IMR-90 (cell line): ENCODE measurements at regions not wholly inside any gene's neighbourhood (a gene's known extent, or its start where the extent isn't known, plus 50 kb on each side); places are given as distances from the start of the nearest gene placed in this dataset.
"Not testable (repeated sequence)": the region's sequence is repeated elsewhere in the genome, so short reads cannot be mapped to it uniquely, and the experiment has no call there.

Experiments used
- ATAC-seq: fragments of 200-7000 bp; cut with Tn5 transposase; 2 replicates; pipeline ENCODE4 v1.9.1; 2020; ENCODE audit warnings: low read depth, mild to moderate bottlenecking, moderate library complexity
- BruUV-seq: library from RNA; stranded (reverse); fragments of 400-500 nt; replicated peaks from 2 replicates; lab custom pipeline; 2021; lab: Mats Ljungman, UMichigan
- CTCF ChIA-PET: fragments of 300-600 bp; formaldehyde crosslinking; extraction: SDS; loops from one replicate; lab custom pipeline; 2021; ENCODE audit warnings: antibody characterized with exemption; lab: Yijun Ruan, JAX
- POLR2A ChIA-PET: fragments of 300-600 bp; sonication (Branson Sonifier 250); formaldehyde crosslinking; loops from one replicate; lab custom pipeline; 2022; ENCODE audit warnings: antibody characterized with exemption; ENCODE audit not compliant: unreplicated experiment; lab: Charles Lee
- DNase-seq: peaks from one replicate; pipeline ENCODE4 v3.0.0; 2013
- H2AFZ ChIP-seq: replicated peaks from 2 replicates; pipeline ENCODE3; 2013; ENCODE audit warnings: low read length, mild to moderate bottlenecking; ENCODE audit not compliant: poor library complexity
- H2AK5ac ChIP-seq: 2 replicates; pipeline ENCODE4 v1.6.1; 2013; ENCODE audit warnings: low read depth, low read length, inconsistent platforms
- H2AK9ac ChIP-seq: replicated peaks from 2 replicates; pipeline ENCODE3; 2013; ENCODE audit warnings: mild to moderate bottlenecking, low read depth, low read length, moderate library complexity; ENCODE audit not compliant: poor library complexity
- H2BK120ac ChIP-seq: 2 replicates; pipeline ENCODE4 v1.6.1; 2013; ENCODE audit warnings: low read depth, low read length, inconsistent platforms
- H2BK15ac ChIP-seq: 3 replicates; pipeline ENCODE4 v1.6.1; 2013; ENCODE audit warnings: low read depth, low read length, inconsistent platforms
- H2BK20ac ChIP-seq: 2 replicates; pipeline ENCODE4 v1.6.1; 2013; ENCODE audit warnings: low read depth, mild to moderate bottlenecking, inconsistent platforms, low read length, moderate library complexity
- H2BK5ac ChIP-seq: 2 replicates; pipeline ENCODE4 v1.6.1; 2013; ENCODE audit warnings: mild to moderate bottlenecking, low read depth, low read length, inconsistent platforms; ENCODE audit not compliant: poor library complexity, severe bottlenecking
- H3K14ac ChIP-seq: replicated peaks from 2 replicates; pipeline ENCODE4 v1.6.1; 2013; ENCODE audit warnings: low read depth, low read length, inconsistent platforms
- H3K18ac ChIP-seq: 2 replicates; pipeline ENCODE4 v1.6.1; 2013; ENCODE audit warnings: low read depth, low read length, control low read depth
- H3K23ac ChIP-seq: 2 replicates; pipeline ENCODE4 v1.6.1; 2013; ENCODE audit warnings: low read depth, low read length, inconsistent platforms
- H3K27ac ChIP-seq: 2 replicates; pipeline ENCODE4 v1.5.1; 2013; ENCODE audit warnings: mild to moderate bottlenecking, control low read depth, low read length; ENCODE audit not compliant: insufficient read depth
- H3K27me3 ChIP-seq: 2 replicates; pipeline ENCODE4 v1.6.1; 2013; ENCODE audit warnings: low read length; ENCODE audit not compliant: control insufficient read depth, insufficient read depth
- H3K36me3 ChIP-seq: 2 replicates; pipeline ENCODE4 v1.6.1; 2013; ENCODE audit warnings: low read length, mixed read lengths; ENCODE audit not compliant: control insufficient read depth, insufficient read depth
- H3K4ac ChIP-seq: 2 replicates; pipeline ENCODE4 v1.6.1; 2013; ENCODE audit warnings: low read depth, low read length, inconsistent platforms
- H3K4me1 ChIP-seq: 2 replicates; pipeline ENCODE4 v1.6.1; 2013; ENCODE audit warnings: low read length, mixed read lengths; ENCODE audit not compliant: control insufficient read depth, insufficient read depth
- H3K4me2 ChIP-seq: 2 replicates; pipeline ENCODE4 v1.6.1; 2013; ENCODE audit warnings: low read depth, mild to moderate bottlenecking, control low read depth, low read length, moderate library complexity
- H3K4me3 ChIP-seq: 2 replicates; pipeline ENCODE4 v1.5.1; 2013; ENCODE audit warnings: low read depth, mild to moderate bottlenecking, control low read depth, low read length, moderate library complexity; ENCODE audit not compliant: insufficient read depth
- H3K56ac ChIP-seq: 2 replicates; pipeline ENCODE4 v1.6.1; 2013; ENCODE audit warnings: low read length, inconsistent platforms; ENCODE audit not compliant: insufficient read depth; ENCODE audit errors: extremely low read depth
- H3K79me1 ChIP-seq, 2 experiments: 2 replicates each; pipeline ENCODE4 v1.6.1; 2013; ENCODE audit warnings: low read length in 2 of 2, inconsistent platforms in 1 of 2, low read depth in 1 of 2
- H3K9ac ChIP-seq: 2 replicates; pipeline ENCODE4 v1.6.1; 2013; ENCODE audit warnings: low read depth, low read length, control low read depth
- H3K9me1 ChIP-seq: 2 replicates; pipeline ENCODE4 v1.6.1; 2013; ENCODE audit warnings: low read length, inconsistent platforms; ENCODE audit not compliant: insufficient read depth
- H3K9me3 ChIP-seq: 2 replicates; pipeline ENCODE4 v1.6.1; 2013; ENCODE audit warnings: low read length; ENCODE audit not compliant: control insufficient read depth, insufficient read depth
- H4K20me1 ChIP-seq: 2 replicates; pipeline ENCODE4 v1.6.1; 2013; ENCODE audit warnings: low read length, inconsistent platforms; ENCODE audit not compliant: insufficient read depth
- H4K5ac ChIP-seq: 2 replicates; pipeline ENCODE4 v1.6.1; 2013; ENCODE audit warnings: mild to moderate bottlenecking, low read depth, low read length, control low read depth
- H4K8ac ChIP-seq, 2 experiments: 2 replicates each; pipeline ENCODE4 v1.6.1; 2013; ENCODE audit warnings: low read depth in 2 of 2, low read length in 2 of 2, control low read depth in 1 of 2, inconsistent platforms in 1 of 2
- H4K91ac ChIP-seq: 2 replicates; pipeline ENCODE4 v1.6.1; 2013; ENCODE audit warnings: low read depth, low read length, inconsistent platforms; ENCODE audit not compliant: insufficient read depth
- FOS ChIP-seq: fragments of 150-350 bp; IDR thresholded peaks from 2 replicates; pipeline ENCODE4 v1.6.1; 2016; ENCODE audit warnings: low read depth, low read length
- WGBS, 2 experiments: methylation state at CpG; one replicate each; pipeline versions ENCODE4 v1.1.5 to v1.1.7; 2013; ENCODE audit warnings: missing lambda C conversion rate in 2 of 2; ENCODE audit not compliant: insufficient read length in 1 of 2; ENCODE audit errors: extremely low coverage in 2 of 2; 5-methylcytosine and 5-hydroxymethylcytosine counted together
- dilution Hi-C: fragments of 300-500 bp; cut with HindIII; formaldehyde crosslinking; loops from one replicate; pipeline ENCODE4 v1.14.3; 2018; ENCODE audit warnings: low sequenced_read_pairs; ENCODE audit not compliant: unreplicated experiment
- in situ Hi-C: fragments of 300-500 bp; cut with MboI; formaldehyde crosslinking; loops from 3 replicates; pipeline ENCODE4 v1.14.3; 2019; ENCODE audit warnings: low sequenced_read_pairs, inconsistent platforms, mixed read lengths
- intact Hi-C: fragments of 100-400 bp; cut with micrococcal nuclease; formaldehyde crosslinking; loops from 2 replicates; pipeline ENCODE4 v1.10.0; 2022

DNA sequence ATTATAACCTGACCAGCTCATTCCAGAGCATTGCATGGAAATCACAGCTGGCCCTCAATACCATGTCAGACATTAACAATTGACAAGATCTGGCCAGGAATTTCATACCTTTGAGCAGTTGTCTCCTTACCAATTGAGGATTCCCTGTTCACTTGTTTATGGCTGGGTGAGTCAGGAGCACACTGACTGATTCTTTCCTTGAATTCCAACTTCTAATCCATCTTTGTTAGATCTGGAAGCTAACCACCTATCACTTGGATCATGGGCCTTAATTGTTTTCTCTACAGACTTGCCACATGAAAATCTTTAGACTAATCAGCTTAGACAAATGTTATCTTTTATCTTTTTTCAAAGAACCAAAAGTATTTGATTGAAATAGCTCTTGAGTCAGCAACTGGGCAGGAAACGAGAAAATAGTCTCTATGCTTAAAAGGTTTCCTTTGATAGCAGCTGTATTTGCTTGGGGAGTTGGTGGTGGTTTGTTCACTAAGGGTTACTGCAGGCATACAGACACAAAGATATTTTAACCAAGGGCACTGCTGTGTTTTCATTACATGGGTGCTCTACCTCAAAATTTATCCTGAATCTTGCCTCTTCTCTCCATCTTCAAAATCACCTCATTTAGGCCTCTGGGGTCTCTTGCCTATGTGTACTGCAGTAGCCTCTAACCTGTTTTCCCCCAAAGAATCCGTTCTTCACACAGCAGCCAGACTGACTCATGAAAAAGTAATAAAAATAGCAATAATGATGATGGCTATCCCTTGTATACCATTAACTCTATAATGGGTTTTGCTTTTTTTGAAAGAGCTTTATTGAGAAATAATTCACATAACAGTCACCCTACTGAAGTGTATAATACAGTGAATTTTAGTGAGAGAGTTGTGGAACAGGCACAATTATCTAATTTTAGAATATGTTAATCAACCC lies 197.0 kb upstream of the NMUR2 start (continued):
- TF ChIP-seq FOS = no peak

DNA sequence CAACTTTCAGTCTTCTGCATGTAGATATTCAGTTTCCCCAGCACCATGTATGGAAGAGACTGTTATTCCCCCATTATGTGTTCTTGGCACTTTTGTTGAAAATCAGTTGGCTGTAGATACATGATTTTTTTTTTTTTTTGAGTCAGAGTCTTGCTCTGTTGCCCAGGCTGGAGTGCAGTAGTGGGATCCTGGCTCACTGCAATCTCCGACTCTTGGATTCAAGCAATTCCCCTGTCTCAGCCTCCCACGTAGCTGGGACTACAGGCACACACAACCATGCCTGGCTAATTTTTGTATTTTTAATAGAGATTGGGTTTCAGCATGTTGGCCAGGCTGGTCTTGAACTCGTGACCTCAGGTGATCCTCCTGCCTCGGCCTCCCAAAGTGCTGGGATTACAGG lies 201.0 kb upstream of the NMUR2 start:
- H3K56ac ChIP-seq, H3K4me3 ChIP-seq, H3K4ac ChIP-seq, POLR2A ChIA-PET, intact Hi-C loops, H3K4me1 ChIP-seq, H3K4me2 ChIP-seq, BruUV-seq, DNase-seq, CTCF ChIA-PET, H3K27me3 ChIP-seq, H2BK120ac ChIP-seq, H2BK20ac ChIP-seq, ATAC-seq, H3K79me1 ChIP-seq, H3K36me3 ChIP-seq, H3K9me1 ChIP-seq, H3K18ac ChIP-seq, in situ Hi-C loops, H3K27ac ChIP-seq, H2AFZ ChIP-seq, H4K20me1 ChIP-seq, H2BK5ac ChIP-seq, H2BK15ac ChIP-seq, H4K8ac ChIP-seq, H2AK5ac ChIP-seq, H3K9ac ChIP-seq, H3K9me3 ChIP-seq, dilution Hi-C loops, H4K5ac ChIP-seq, H3K14ac ChIP-seq, H2AK9ac ChIP-seq, H4K91ac ChIP-seq, H3K23ac ChIP-seq: not testable (repeated sequence)
- WGBS, 2 experiments = no CpG with 5 or more reads among the region's 4 CpGs
